HCT116 (cell line): ENCODE measurements at regions not wholly inside any gene's neighbourhood (a gene's known extent, or its start where the extent isn't known, plus 50 kb on each side); places are given as distances from the start of the nearest gene placed in this dataset.

Experiments used
- ATAC-seq: fragments of 200-7000 bp; cut with Tn5 transposase; 2 replicates; pipeline ENCODE4 v1.9.1; 2020; ENCODE audit warnings: mild to moderate bottlenecking, moderate library complexity
- BruUV-seq: library from RNA; stranded (reverse); fragments of 400-500 nt; replicated peaks from 2 replicates; lab custom pipeline; 2021; lab: Mats Ljungman, UMichigan
- CTCF ChIA-PET: fragments of 300-600 bp; sonication (Branson Sonifier 250); formaldehyde crosslinking; loops from one replicate; lab custom pipeline; 2021; ENCODE audit warnings: antibody characterized with exemption; lab: Charles Lee
- POLR2A ChIA-PET: fragments of 300-600, 350-600 bp; sonication (Branson Sonifier 250); formaldehyde crosslinking; loops from one replicate; lab custom pipeline; 2021; ENCODE audit warnings: antibody characterized with exemption; lab: Charles Lee
- RAD21 ChIA-PET, 2 experiments: fragments of 300-600 bp; sonication (Branson Sonifier 250); formaldehyde crosslinking; loops; one replicate each; lab custom pipeline; 2023; ENCODE audit warnings: low total read pairs in 2 of 2; ENCODE audit not compliant: uncharacterized antibody in 2 of 2, unreplicated experiment in 2 of 2, low non-redundant PET in 1 of 2; lab: Charles Lee
- DNase-seq: peaks from one replicate; pipeline ENCODE4 v3.0.0-alpha.2; 2010; ENCODE audit warnings: low read depth, low spot score
- H2AFZ ChIP-seq: fragments of 200-600 bp; shearing (Covaris generic), sonication (generic); 2 replicates; pipeline ENCODE4 v1.6.1; 2017; ENCODE audit warnings: low read depth, mixed run types, mixed read lengths, antibody characterized with exemption, low read length; ENCODE audit not compliant: poor library complexity, severe bottlenecking
- H3K27ac ChIP-seq: 2 replicates; pipeline ENCODE4 v1.5.1; 2012; ENCODE audit warnings: low read depth, low read length
- H3K27me3 ChIP-seq: fragments of 200-600 bp; sonication (generic); 2 replicates; pipeline ENCODE4 v1.6.1; 2016; ENCODE audit warnings: mixed run types, low read length, mixed read lengths; ENCODE audit not compliant: insufficient read depth
- H3K36me3 ChIP-seq, 2 experiments: fragments of 200-500 bp in 1 of 2; fragments of 200-600 bp in 1 of 2; sonication (Bioruptor generic) in 1 of 2; sonication (generic) in 1 of 2; 2 replicates each; pipeline versions ENCODE4 v1.5.1 to v1.6.1; 2014 to 2016; ENCODE audit warnings: low read length in 2 of 2, inconsistent platforms in 1 of 2, mixed read lengths in 1 of 2, mixed run types in 1 of 2; ENCODE audit not compliant: insufficient read depth in 2 of 2, control insufficient read depth in 1 of 2
- H3K4me1 ChIP-seq, 2 experiments: fragments of 200-600 bp in 1 of 2; sonication (generic) in 1 of 2; 2 replicates each; pipeline versions ENCODE4 v1.5.1 to v1.6.1; 2012 to 2017; ENCODE audit warnings: low read length in 2 of 2, inconsistent platforms in 1 of 2, mild to moderate bottlenecking in 1 of 2, mixed read lengths in 1 of 2, mixed run types in 1 of 2, moderate library complexity in 1 of 2; ENCODE audit not compliant: insufficient read depth in 2 of 2, control insufficient read depth in 1 of 2
- H3K4me2 ChIP-seq: fragments of 200-600 bp; sonication (generic); 2 replicates; pipeline ENCODE4 v1.6.1; 2017; ENCODE audit warnings: mixed run types, low read length, mixed read lengths
- H3K4me3 ChIP-seq, 2 experiments: fragments of 200-600 bp in 1 of 2; sonication (generic) in 1 of 2; replicated peaks in 1 of 2; 2 replicates each; pipeline ENCODE4 v1.5.1; 2011 to 2016; ENCODE audit warnings: low read length in 2 of 2, control low read depth in 1 of 2, low read depth in 1 of 2, mild to moderate bottlenecking in 1 of 2, mixed read lengths in 1 of 2, mixed run types in 1 of 2
- H3K79me2 ChIP-seq: fragments of 200-600 bp; sonication (generic); 2 replicates; pipeline ENCODE4 v1.6.1; 2017; ENCODE audit warnings: mild to moderate bottlenecking, mixed run types, low read length, moderate library complexity, mixed read lengths; ENCODE audit not compliant: insufficient read depth
- H3K9ac ChIP-seq: fragments of 200-600 bp; sonication (generic); 2 replicates; pipeline ENCODE4 v1.6.1; 2016; ENCODE audit warnings: low read length, mixed read lengths
- H3K9me2 ChIP-seq: fragments of 200-600 bp; sonication (generic), shearing (Covaris generic); 2 replicates; pipeline ENCODE4 v1.6.1; 2017; ENCODE audit warnings: mixed run types, mild to moderate bottlenecking, moderate library complexity; ENCODE audit not compliant: insufficient read depth
- H3K9me3 ChIP-seq, 2 experiments: fragments of 200-500 bp in 1 of 2; fragments of 200-600 bp in 1 of 2; sonication (Bioruptor generic) in 1 of 2; sonication (generic) in 1 of 2; 2 replicates each; pipeline ENCODE4 v1.6.1; 2014 to 2017; ENCODE audit warnings: low read length in 2 of 2, mixed read lengths in 2 of 2, inconsistent platforms in 1 of 2, low read depth in 1 of 2, mild to moderate bottlenecking in 1 of 2, mixed run types in 1 of 2, moderate library complexity in 1 of 2; ENCODE audit not compliant: control insufficient read depth in 1 of 2, insufficient read depth in 1 of 2
- H4K20me1 ChIP-seq: fragments of 200-600 bp; sonication (generic), shearing (Covaris generic); 2 replicates; pipeline ENCODE4 v1.6.1; 2017; ENCODE audit warnings: mixed run types, mild to moderate bottlenecking, moderate library complexity; ENCODE audit not compliant: insufficient read depth
- CEBPB ChIP-seq: IDR thresholded peaks from 2 replicates; pipeline ENCODE4 v1.6.1; 2012; ENCODE audit warnings: low read depth
- EZH2phosphoT487 ChIP-seq: fragments of 200-600 bp; IDR thresholded peaks from 2 replicates; pipeline ENCODE4 v1.6.1; 2018; ENCODE audit warnings: antibody characterized with exemption, borderline replicate concordance
- JUND ChIP-seq: IDR thresholded peaks from 2 replicates; pipeline ENCODE4 v1.6.1; 2012
- POLR2A ChIP-seq: IDR thresholded peaks from 2 replicates; pipeline ENCODE4 v1.7.0; 2011; ENCODE audit warnings: borderline replicate concordance; ENCODE audit not compliant: insufficient read depth, insufficient read length; ENCODE audit errors: extremely low read depth
- RAD21 ChIP-seq: IDR thresholded peaks from 2 replicates; pipeline ENCODE4 v1.6.1; 2012; ENCODE audit warnings: low read depth, mild to moderate bottlenecking
- SIN3A ChIP-seq: IDR thresholded peaks from 2 replicates; pipeline ENCODE4 v1.6.1; 2012; ENCODE audit warnings: low read depth
- SRF ChIP-seq: IDR thresholded peaks from 2 replicates; pipeline ENCODE4 v1.6.1; 2012; ENCODE audit warnings: low read depth
- intact Hi-C: fragments of 100-400 bp; cut with micrococcal nuclease; formaldehyde crosslinking; loops from 2 replicates; pipeline ENCODE4 v1.10.0; 2022
- TF ChIP-seq, protein P1 (sequence below): IDR thresholded peaks from 2 replicates; pipeline ENCODE4 v1.6.1; 2012
- TF ChIP-seq, protein P2 (sequence below): IDR thresholded peaks from 2 replicates; pipeline ENCODE4 v1.6.1; 2011; ENCODE audit warnings: mild to moderate bottlenecking, low read length, moderate library complexity; ENCODE audit not compliant: insufficient replicate concordance; ENCODE audit errors: extremely low read depth
- TF ChIP-seq, protein P3 (sequence below): IDR thresholded peaks from 2 replicates; pipeline ENCODE4 v1.6.1; 2012

DNA sequence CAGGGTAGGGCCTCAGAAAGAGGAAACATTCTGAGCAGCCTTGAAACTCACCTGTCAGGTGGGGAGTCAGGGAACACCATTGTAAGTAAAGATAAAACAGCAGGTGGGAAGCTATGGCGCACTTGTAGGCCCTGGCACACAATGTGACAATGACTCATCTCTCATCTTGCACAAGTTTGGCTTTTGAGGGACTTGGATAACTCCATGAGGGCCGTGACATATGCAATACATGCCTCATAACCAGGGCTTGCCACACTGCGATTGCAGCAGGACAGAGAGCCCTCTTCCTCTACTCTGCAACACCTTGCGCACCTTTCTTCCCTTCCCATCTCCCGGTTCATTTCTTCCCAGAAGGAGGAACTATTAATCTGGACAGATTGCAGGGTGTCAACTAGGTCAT lies 144.9 kb downstream of the CEP120 start:
- intact Hi-C loops = no loop called here
- H3K9me3 ChIP-seq = no peaks in the 10 kb centered on the region
- no TSS peak for BruUV-seq
- no peaks in the 10 kb centered on the region for H3K27me3 ChIP-seq
- H3K4me2 ChIP-seq = no peak overlapping the region
- no peak overlapping the region for H2AFZ ChIP-seq
- no peak for ATAC-seq
- ChIA-PET RAD21 (no interaction called here), CTCF (no interaction called here), POLR2A (no interaction called here)
- TF ChIP-seq CEBPB (no peak), SRF (no peak), SIN3A (no peak), EZH2phosphoT487 (no peak), JUND (no peak), RAD21 (no peak), POLR2A (no peak)
- TF ChIP-seq, protein P1, sequence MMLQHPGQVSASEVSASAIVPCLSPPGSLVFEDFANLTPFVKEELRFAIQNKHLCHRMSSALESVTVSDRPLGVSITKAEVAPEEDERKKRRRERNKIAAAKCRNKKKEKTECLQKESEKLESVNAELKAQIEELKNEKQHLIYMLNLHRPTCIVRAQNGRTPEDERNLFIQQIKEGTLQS = no peak
- TF ChIP-seq, protein P2, sequence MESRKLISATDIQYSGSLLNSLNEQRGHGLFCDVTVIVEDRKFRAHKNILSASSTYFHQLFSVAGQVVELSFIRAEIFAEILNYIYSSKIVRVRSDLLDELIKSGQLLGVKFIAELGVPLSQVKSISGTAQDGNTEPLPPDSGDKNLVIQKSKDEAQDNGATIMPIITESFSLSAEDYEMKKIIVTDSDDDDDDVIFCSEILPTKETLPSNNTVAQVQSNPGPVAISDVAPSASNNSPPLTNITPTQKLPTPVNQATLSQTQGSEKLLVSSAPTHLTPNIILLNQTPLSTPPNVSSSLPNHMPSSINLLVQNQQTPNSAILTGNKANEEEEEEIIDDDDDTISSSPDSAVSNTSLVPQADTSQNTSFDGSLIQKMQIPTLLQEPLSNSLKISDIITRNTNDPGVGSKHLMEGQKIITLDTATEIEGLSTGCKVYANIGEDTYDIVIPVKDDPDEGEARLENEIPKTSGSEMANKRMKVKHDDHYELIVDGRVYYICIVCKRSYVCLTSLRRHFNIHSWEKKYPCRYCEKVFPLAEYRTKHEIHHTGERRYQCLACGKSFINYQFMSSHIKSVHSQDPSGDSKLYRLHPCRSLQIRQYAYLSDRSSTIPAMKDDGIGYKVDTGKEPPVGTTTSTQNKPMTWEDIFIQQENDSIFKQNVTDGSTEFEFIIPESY = no peak
- TF ChIP-seq, protein P3, sequence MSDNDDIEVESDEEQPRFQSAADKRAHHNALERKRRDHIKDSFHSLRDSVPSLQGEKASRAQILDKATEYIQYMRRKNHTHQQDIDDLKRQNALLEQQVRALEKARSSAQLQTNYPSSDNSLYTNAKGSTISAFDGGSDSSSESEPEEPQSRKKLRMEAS = no peak
- H3K27ac ChIP-seq = no peak overlapping the region
- H3K36me3 ChIP-seq = no peaks in the 10 kb centered on the region
- H4K20me1 ChIP-seq = no peaks in the 10 kb centered on the region
- H3K9ac ChIP-seq = no peak overlapping the region
- no peaks in the 10 kb centered on the region for H3K4me1 ChIP-seq
- DNase-seq = no peak
- H3K9me2 ChIP-seq = no peaks in the 10 kb centered on the region
- no peaks in the 10 kb centered on the region for H3K79me2 ChIP-seq
- H3K4me3 ChIP-seq = no peak overlapping the region
